Osteoblast (primary cell): ENCODE measurements at regions not wholly inside any gene's neighbourhood (a gene's known extent, or its start where the extent isn't known, plus 50 kb on each side); places are given as distances from the start of the nearest gene placed in this dataset.
"Not testable (repeated sequence)": the region's sequence is repeated elsewhere in the genome, so short reads cannot be mapped to it uniquely, and the experiment has no call there.

Source experiments
- DNase-seq: peaks from one replicate; pipeline ENCODE4 v3.0.0; 2011; ENCODE audit warnings: low spot score, mixed read lengths; ENCODE audit not compliant: insufficient read length; ENCODE audit errors: missing footprints
- H2AFZ ChIP-seq: 2 replicates; pipeline ENCODE4 v1.6.0; 2011; ENCODE audit warnings: mild to moderate bottlenecking, low read length
- H3K27ac ChIP-seq: 2 replicates; pipeline ENCODE4 v1.5.1; 2011; ENCODE audit warnings: mild to moderate bottlenecking, low read depth, low read length, moderate library complexity
- H3K27me3 ChIP-seq: 2 replicates; pipeline ENCODE4 v1.6.0; 2012; ENCODE audit warnings: mild to moderate bottlenecking, control low read depth, inconsistent platforms, low read length, moderate library complexity; ENCODE audit not compliant: insufficient read depth
- H3K36me3 ChIP-seq: 2 replicates; pipeline ENCODE4 v1.5.1; 2011; ENCODE audit warnings: mild to moderate bottlenecking, low read length, control low read depth, moderate library complexity; ENCODE audit not compliant: insufficient read depth
- H3K4me1 ChIP-seq: 2 replicates; pipeline ENCODE4 v1.5.1; 2011; ENCODE audit warnings: mild to moderate bottlenecking, low read length, control low read depth, moderate library complexity; ENCODE audit not compliant: insufficient read depth
- H3K4me2 ChIP-seq: 2 replicates; pipeline ENCODE4 v1.6.0; 2011; ENCODE audit warnings: mild to moderate bottlenecking, low read length; ENCODE audit not compliant: insufficient read depth
- H3K4me3 ChIP-seq: fragments of 200-600 bp; sonication (generic); 3 replicates; pipeline ENCODE4 v1.5.1; 2012; ENCODE audit warnings: mild to moderate bottlenecking, low read length, inconsistent platforms; ENCODE audit not compliant: insufficient read depth
- H3K79me2 ChIP-seq: 2 replicates; pipeline ENCODE4 v1.6.0; 2012; ENCODE audit warnings: mild to moderate bottlenecking, low read length, control low read depth, inconsistent platforms; ENCODE audit not compliant: insufficient read depth
- H3K9me3 ChIP-seq: 2 replicates; pipeline ENCODE4 v1.5.1; 2011; ENCODE audit warnings: low read depth, low read length, control low read depth
- H4K20me1 ChIP-seq: 2 replicates; pipeline ENCODE4 v1.6.0; 2012; ENCODE audit warnings: mild to moderate bottlenecking, low read length, control low read depth; ENCODE audit not compliant: insufficient read depth
- TF ChIP-seq, protein P1 (sequence below): IDR thresholded peaks from 2 replicates; pipeline ENCODE4 v1.5.1; 2011; ENCODE audit warnings: mild to moderate bottlenecking, low read depth, low read length, moderate library complexity; ENCODE audit errors: extremely low read depth

DNA sequence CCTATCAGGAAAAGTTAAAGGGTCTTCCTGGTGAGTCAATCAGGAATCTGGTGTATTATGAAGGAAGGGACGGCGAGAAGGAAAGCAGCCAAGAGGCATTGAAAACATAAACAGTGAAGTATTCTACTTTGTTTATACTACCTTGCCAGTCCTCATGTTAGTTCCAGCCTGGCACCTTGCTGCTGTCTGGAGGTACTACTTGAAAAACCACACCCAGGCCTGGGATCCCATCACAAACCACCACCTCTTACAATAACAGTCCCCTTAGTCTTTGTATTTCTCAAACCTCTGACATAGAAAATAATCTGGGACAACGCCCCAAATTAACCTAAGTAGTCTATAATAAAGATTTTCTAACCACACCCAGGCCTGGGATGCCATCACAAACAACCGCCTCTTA, 676.7 kb upstream of the SOX9 start:
- no peaks in the 10 kb centered on the region for H4K20me1 ChIP-seq
- H3K4me1 ChIP-seq, result peaks cover 22% of the 10 kb centered on the region
- DNase-seq, result no peak
- no peak overlapping the region for H2AFZ ChIP-seq
- H3K79me2 ChIP-seq, result no peaks in the 10 kb centered on the region
- TF ChIP-seq, protein P1, sequence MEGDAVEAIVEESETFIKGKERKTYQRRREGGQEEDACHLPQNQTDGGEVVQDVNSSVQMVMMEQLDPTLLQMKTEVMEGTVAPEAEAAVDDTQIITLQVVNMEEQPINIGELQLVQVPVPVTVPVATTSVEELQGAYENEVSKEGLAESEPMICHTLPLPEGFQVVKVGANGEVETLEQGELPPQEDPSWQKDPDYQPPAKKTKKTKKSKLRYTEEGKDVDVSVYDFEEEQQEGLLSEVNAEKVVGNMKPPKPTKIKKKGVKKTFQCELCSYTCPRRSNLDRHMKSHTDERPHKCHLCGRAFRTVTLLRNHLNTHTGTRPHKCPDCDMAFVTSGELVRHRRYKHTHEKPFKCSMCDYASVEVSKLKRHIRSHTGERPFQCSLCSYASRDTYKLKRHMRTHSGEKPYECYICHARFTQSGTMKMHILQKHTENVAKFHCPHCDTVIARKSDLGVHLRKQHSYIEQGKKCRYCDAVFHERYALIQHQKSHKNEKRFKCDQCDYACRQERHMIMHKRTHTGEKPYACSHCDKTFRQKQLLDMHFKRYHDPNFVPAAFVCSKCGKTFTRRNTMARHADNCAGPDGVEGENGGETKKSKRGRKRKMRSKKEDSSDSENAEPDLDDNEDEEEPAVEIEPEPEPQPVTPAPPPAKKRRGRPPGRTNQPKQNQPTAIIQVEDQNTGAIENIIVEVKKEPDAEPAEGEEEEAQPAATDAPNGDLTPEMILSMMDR, result no peak
- no peak overlapping the region for H3K27ac ChIP-seq
- H3K27me3 ChIP-seq, result no peaks in the 10 kb centered on the region
- no peak overlapping the region for H3K4me3 ChIP-seq
- no peak overlapping the region for H3K4me2 ChIP-seq
- no peaks in the 10 kb centered on the region for H3K36me3 ChIP-seq
- H3K9me3 ChIP-seq, result no peaks in the 10 kb centered on the region

DNA sequence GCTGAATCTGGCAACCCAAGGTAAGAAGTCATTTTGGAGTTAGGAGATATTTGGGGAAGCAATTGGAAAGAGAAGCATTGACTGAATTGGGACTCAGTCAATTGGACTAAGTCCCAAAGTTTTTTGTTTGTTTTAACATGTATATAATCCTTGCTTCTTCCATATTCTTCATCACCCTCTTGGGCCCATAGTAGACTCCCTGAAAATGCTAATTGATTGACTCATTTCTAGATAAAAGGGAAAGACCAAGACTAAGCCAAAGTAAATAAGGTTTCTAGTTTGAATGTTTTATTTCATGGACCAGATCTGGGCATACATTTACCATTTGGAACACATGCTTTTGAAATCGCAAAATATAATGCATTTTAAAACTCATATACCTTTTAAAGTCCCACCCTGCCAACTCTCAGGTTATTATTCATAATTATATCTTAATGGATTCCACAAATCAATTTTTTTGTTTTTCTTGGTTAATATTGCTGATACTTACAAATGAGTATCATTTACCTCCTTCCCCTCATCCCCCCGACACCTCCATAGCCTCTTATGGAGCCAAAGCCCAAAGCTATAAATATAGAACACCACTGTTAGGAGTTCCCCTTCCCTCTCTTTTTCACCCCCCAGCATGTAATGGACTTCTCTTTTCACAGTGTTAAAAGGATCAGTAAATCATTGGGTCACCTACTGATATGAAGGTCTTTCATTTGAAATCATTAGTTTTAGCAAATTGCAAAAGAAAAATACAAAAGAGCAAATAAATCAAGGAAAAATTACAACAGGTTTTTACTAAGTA, 674.0 kb upstream of the SOX9 start:
- H3K79me2 ChIP-seq, result no peaks in the 10 kb centered on the region
- no peaks in the 10 kb centered on the region for H3K4me1 ChIP-seq
- no peaks in the 10 kb centered on the region for H4K20me1 ChIP-seq
- no peak overlapping the region for H3K4me3 ChIP-seq
- H3K27me3 ChIP-seq, result no peaks in the 10 kb centered on the region
- no peaks in the 10 kb centered on the region for H3K9me3 ChIP-seq
- DNase-seq, result no peak
- H3K27ac ChIP-seq, result no peak overlapping the region
- TF ChIP-seq, protein P1, result no peak
- no peaks in the 10 kb centered on the region for H3K36me3 ChIP-seq
- H3K4me2 ChIP-seq, result no peak overlapping the region
- no peak overlapping the region for H2AFZ ChIP-seq

- no peaks in the 10 kb centered on the region for H3K36me3 ChIP-seq
- TF ChIP-seq, protein P1, result no peak
- H3K79me2 ChIP-seq, result no peaks in the 10 kb centered on the region
- no peaks in the 10 kb centered on the region for H3K4me1 ChIP-seq
- no peak for DNase-seq
- no peaks in the 10 kb centered on the region for H3K27me3 ChIP-seq
- H2AFZ ChIP-seq, result no peak overlapping the region
- no peak overlapping the region for H3K27ac ChIP-seq
- no peaks in the 10 kb centered on the region for H3K9me3 ChIP-seq
- no peak overlapping the region for H3K4me2 ChIP-seq
- H3K4me3 ChIP-seq, result no peak overlapping the region
- H4K20me1 ChIP-seq, result no peaks in the 10 kb centered on the region
Measured at GRCh38 chr17:71447644-71448043, 673.2 kb upstream of the SOX9 start.

DNA sequence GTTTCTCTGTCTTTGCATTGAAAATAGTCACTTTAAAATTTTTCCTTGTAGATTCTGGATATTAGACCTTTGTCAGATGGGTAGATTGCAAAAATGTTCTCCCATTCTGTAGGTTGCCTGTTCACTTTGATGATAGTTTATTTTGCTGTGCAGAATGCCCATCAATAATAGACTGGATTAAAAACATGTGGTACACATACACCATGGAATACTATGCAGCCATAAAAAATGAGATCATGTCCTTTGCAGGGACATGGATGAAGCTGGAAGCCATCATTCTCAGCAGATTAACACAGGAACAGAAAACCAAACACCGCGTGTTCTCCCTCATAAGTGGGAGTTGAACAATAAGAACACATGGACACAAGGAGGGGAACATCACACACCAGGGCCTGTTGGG, 670.2 kb upstream of the SOX9 start:
- H3K36me3 ChIP-seq, DNase-seq, H3K79me2 ChIP-seq, H4K20me1 ChIP-seq, H3K27ac ChIP-seq, H2AFZ ChIP-seq, H3K4me2 ChIP-seq, H3K9me3 ChIP-seq, H3K27me3 ChIP-seq, H3K4me3 ChIP-seq, H3K4me1 ChIP-seq: not testable (repeated sequence)
